ENCODE measurements at regions not wholly inside any gene's neighbourhood (a gene's known extent, or its start where the extent isn't known, plus 50 kb on each side); places are given as distances from the start of the nearest gene placed in this dataset.
"Not testable (repeated sequence)": the region's sequence is repeated elsewhere in the genome, so short reads cannot be mapped to it uniquely, and the experiment has no call there.

- Histone ChIP-seq H3K4me1 (ENCODE audit: control insufficient read depth in 2 of 2, insufficient read depth in 2 of 2, low read length in 2 of 2) (no peaks in the 10 kb centered on the region), H3K27ac (ENCODE audit: low read depth in 1 of 2, low read length in 1 of 2) (no peak overlapping the region), H3K36me3 (ENCODE audit: control insufficient read depth in 2 of 2, insufficient read depth in 2 of 2, low read length in 1 of 2) (no peaks in the 10 kb centered on the region), H3K4me3 (ENCODE audit: low read length in 2 of 2) (no peak overlapping the region), H3K27me3 (ENCODE audit: control insufficient read depth in 2 of 2, insufficient read depth in 1 of 2, low read length in 1 of 2) (no peaks in the 10 kb centered on the region), H3K9me3 (ENCODE audit: control insufficient read depth in 2 of 2, insufficient read depth in 1 of 2, low read length in 1 of 2) (peaks cover 0 to 3% of the 10 kb centered on the region in 2 donors)
- no peak for DNase-seq (ENCODE audit: low read depth in 6 of 9, low spot score in 9 of 9)
- 83% methylated on average over 5 of the region's 5 CpGs for WGBS
These were observed 462.5 kb downstream of the AASDHPPT start for GRCh38 chr11:106540001-106540400.

- no peaks in the 10 kb centered on the region for H3K4me1 ChIP-seq (ENCODE audit: control insufficient read depth in 2 of 2, insufficient read depth in 2 of 2, low read length in 2 of 2)
- no peak for DNase-seq (ENCODE audit: low read depth in 6 of 9, low spot score in 9 of 9)
- H3K27ac ChIP-seq (ENCODE audit: low read depth in 1 of 2, low read length in 1 of 2), result no peak overlapping the region
- H3K27me3 ChIP-seq (ENCODE audit: control insufficient read depth in 2 of 2, insufficient read depth in 1 of 2, low read length in 1 of 2), result no peaks in the 10 kb centered on the region
- H3K36me3 ChIP-seq (ENCODE audit: control insufficient read depth in 2 of 2, insufficient read depth in 2 of 2, low read length in 1 of 2), result no peaks in the 10 kb centered on the region
- no peak overlapping the region for H3K4me3 ChIP-seq (ENCODE audit: low read length in 2 of 2)
- WGBS, result 88% methylated on average over 2 of the region's 2 CpGs
- peaks cover 3 to 22% of the 10 kb centered on the region in 2 donors for H3K9me3 ChIP-seq (ENCODE audit: control insufficient read depth in 2 of 2, insufficient read depth in 1 of 2, low read length in 1 of 2)
These were observed 469.9 kb downstream of the GUCY1A2 start for GRCh38 chr11:106548406-106548805.

GRCh38 chr11:106551744-106552673, 466.3 kb downstream of the GUCY1A2 start:
- 88% methylated on average over 13 of the region's 13 CpGs for WGBS
- no peaks in the 10 kb centered on the region for H3K27me3 ChIP-seq (ENCODE audit: control insufficient read depth in 2 of 2, insufficient read depth in 1 of 2, low read length in 1 of 2)

GRCh38 chr11:106552694-106553203, 465.5 kb downstream of the GUCY1A2 start:
- no peak overlapping the region for H3K4me3 ChIP-seq (ENCODE audit: low read length in 2 of 2)
- H3K36me3 ChIP-seq (ENCODE audit: control insufficient read depth in 2 of 2, insufficient read depth in 2 of 2, low read length in 1 of 2), result no peaks in the 10 kb centered on the region
- WGBS, result 89% methylated on average over 6 of the region's 6 CpGs
- H3K4me1 ChIP-seq (ENCODE audit: control insufficient read depth in 2 of 2, insufficient read depth in 2 of 2, low read length in 2 of 2), result no peaks in the 10 kb centered on the region
- H3K27me3 ChIP-seq (ENCODE audit: control insufficient read depth in 2 of 2, insufficient read depth in 1 of 2, low read length in 1 of 2), result no peaks in the 10 kb centered on the region
- H3K9me3 ChIP-seq (ENCODE audit: control insufficient read depth in 2 of 2, insufficient read depth in 1 of 2, low read length in 1 of 2), result peaks cover 5 to 26% of the 10 kb centered on the region in 2 donors
- no peak overlapping the region for H3K27ac ChIP-seq (ENCODE audit: low read depth in 1 of 2, low read length in 1 of 2)
- no peak for DNase-seq (ENCODE audit: low read depth in 6 of 9, low spot score in 9 of 9)

More at GRCh38 chr11:106551744-106552673, 466.3 kb downstream of the GUCY1A2 start:
- Histone ChIP-seq H3K4me1 (ENCODE audit: control insufficient read depth in 2 of 2, insufficient read depth in 2 of 2, low read length in 2 of 2) (no peaks in the 10 kb centered on the region), H3K9me3 (ENCODE audit: control insufficient read depth in 2 of 2, insufficient read depth in 1 of 2, low read length in 1 of 2) (peaks cover 5 to 26% of the 10 kb centered on the region in 2 donors), H3K36me3 (ENCODE audit: control insufficient read depth in 2 of 2, insufficient read depth in 2 of 2, low read length in 1 of 2) (no peaks in the 10 kb centered on the region), H3K4me3 (ENCODE audit: low read length in 2 of 2) (no peak overlapping the region), H3K27ac (ENCODE audit: low read depth in 1 of 2, low read length in 1 of 2) (no peak overlapping the region)
- DNase-seq (ENCODE audit: low read depth in 6 of 9, low spot score in 9 of 9), result no peak

- Histone ChIP-seq H3K27ac (ENCODE audit: low read depth in 1 of 2, low read length in 1 of 2) (no peak overlapping the region), H3K36me3 (ENCODE audit: control insufficient read depth in 2 of 2, insufficient read depth in 2 of 2, low read length in 1 of 2) (no peaks in the 10 kb centered on the region), H3K27me3 (ENCODE audit: control insufficient read depth in 2 of 2, insufficient read depth in 1 of 2, low read length in 1 of 2) (no peaks in the 10 kb centered on the region), H3K9me3 (ENCODE audit: control insufficient read depth in 2 of 2, insufficient read depth in 1 of 2, low read length in 1 of 2) (peaks cover 5 to 26% of the 10 kb centered on the region in 2 donors), H3K4me3 (ENCODE audit: low read length in 2 of 2) (no peak overlapping the region), H3K4me1 (ENCODE audit: control insufficient read depth in 2 of 2, insufficient read depth in 2 of 2, low read length in 2 of 2) (no peaks in the 10 kb centered on the region)
- DNase-seq (ENCODE audit: low read depth in 6 of 9, low spot score in 9 of 9), result no peak
- 92% methylated on average over 6 of the region's 6 CpGs for WGBS
These were observed 465.0 kb downstream of the GUCY1A2 start for GRCh38 chr11:106553304-106553703.

- peaks cover 5 to 29% of the 10 kb centered on the region in 2 donors for H3K9me3 ChIP-seq (ENCODE audit: control insufficient read depth in 2 of 2, insufficient read depth in 1 of 2, low read length in 1 of 2)
- not testable (repeated sequence) for H3K27me3 ChIP-seq (ENCODE audit: control insufficient read depth in 2 of 2, insufficient read depth in 1 of 2, low read length in 1 of 2); DNase-seq (ENCODE audit: low read depth in 6 of 9, low spot score in 9 of 9); H3K36me3 ChIP-seq (ENCODE audit: control insufficient read depth in 2 of 2, insufficient read depth in 2 of 2, low read length in 1 of 2); H3K4me3 ChIP-seq (ENCODE audit: low read length in 2 of 2); H3K27ac ChIP-seq (ENCODE audit: low read depth in 1 of 2, low read length in 1 of 2); H3K4me1 ChIP-seq (ENCODE audit: control insufficient read depth in 2 of 2, insufficient read depth in 2 of 2, low read length in 2 of 2)
- WGBS, result 91% methylated on average over 13 of the region's 13 CpGs
These were observed 462.6 kb downstream of the GUCY1A2 start for GRCh38 chr11:106555566-106556250.

- 93% methylated on average over 2 of the region's 2 CpGs for WGBS
- no peak for DNase-seq (ENCODE audit: low read depth in 6 of 9, low spot score in 9 of 9)
These were observed 452.9 kb downstream of the GUCY1A2 start for GRCh38 chr11:106565326-106565725.

GRCh38 chr11:106568632-106569031, 449.6 kb downstream of the GUCY1A2 start:
- 97% methylated on average over 3 of the region's 3 CpGs for WGBS
- no peaks in the 10 kb centered on the region for H3K4me1 ChIP-seq (ENCODE audit: control insufficient read depth in 2 of 2, insufficient read depth in 2 of 2, low read length in 2 of 2)
- no peak overlapping the region for H3K4me3 ChIP-seq (ENCODE audit: low read length in 2 of 2)
- H3K27ac ChIP-seq (ENCODE audit: low read depth in 1 of 2, low read length in 1 of 2), result no peak overlapping the region
- no peak for DNase-seq (ENCODE audit: low read depth in 6 of 9, low spot score in 9 of 9)
- H3K27me3 ChIP-seq (ENCODE audit: control insufficient read depth in 2 of 2, insufficient read depth in 1 of 2, low read length in 1 of 2), result no peaks in the 10 kb centered on the region
- no peaks in the 10 kb centered on the region for H3K36me3 ChIP-seq (ENCODE audit: control insufficient read depth in 2 of 2, insufficient read depth in 2 of 2, low read length in 1 of 2)
- H3K9me3 ChIP-seq (ENCODE audit: control insufficient read depth in 2 of 2, insufficient read depth in 1 of 2, low read length in 1 of 2), result no peaks in the 10 kb centered on the region

More at GRCh38 chr11:106565326-106565725, 452.9 kb downstream of the GUCY1A2 start:
- Histone ChIP-seq H3K4me3 (ENCODE audit: low read length in 2 of 2) (no peak overlapping the region), H3K36me3 (ENCODE audit: control insufficient read depth in 2 of 2, insufficient read depth in 2 of 2, low read length in 1 of 2) (no peaks in the 10 kb centered on the region), H3K27ac (ENCODE audit: low read depth in 1 of 2, low read length in 1 of 2) (no peak overlapping the region), H3K4me1 (ENCODE audit: control insufficient read depth in 2 of 2, insufficient read depth in 2 of 2, low read length in 2 of 2) (no peaks in the 10 kb centered on the region), H3K27me3 (ENCODE audit: control insufficient read depth in 2 of 2, insufficient read depth in 1 of 2, low read length in 1 of 2) (no peaks in the 10 kb centered on the region), H3K9me3 (ENCODE audit: control insufficient read depth in 2 of 2, insufficient read depth in 1 of 2, low read length in 1 of 2) (no peaks in the 10 kb centered on the region)

GRCh38 chr11:106577384-106577783, 440.9 kb downstream of the GUCY1A2 start:
- not testable (repeated sequence) for H3K27me3 ChIP-seq (ENCODE audit: control insufficient read depth in 2 of 2, insufficient read depth in 1 of 2, low read length in 1 of 2); H3K9me3 ChIP-seq (ENCODE audit: control insufficient read depth in 2 of 2, insufficient read depth in 1 of 2, low read length in 1 of 2); H3K4me3 ChIP-seq (ENCODE audit: low read length in 2 of 2); H3K4me1 ChIP-seq (ENCODE audit: control insufficient read depth in 2 of 2, insufficient read depth in 2 of 2, low read length in 2 of 2); DNase-seq (ENCODE audit: low read depth in 6 of 9, low spot score in 9 of 9); H3K36me3 ChIP-seq (ENCODE audit: control insufficient read depth in 2 of 2, insufficient read depth in 2 of 2, low read length in 1 of 2); H3K27ac ChIP-seq (ENCODE audit: low read depth in 1 of 2, low read length in 1 of 2)
- WGBS, result 78% methylated on average over 5 of the region's 5 CpGs
